ENCODE measurements at regions not wholly inside any gene's neighbourhood (a gene's known extent, or its start where the extent isn't known, plus 50 kb on each side); places are given as distances from the start of the nearest gene placed in this dataset.

DNA sequence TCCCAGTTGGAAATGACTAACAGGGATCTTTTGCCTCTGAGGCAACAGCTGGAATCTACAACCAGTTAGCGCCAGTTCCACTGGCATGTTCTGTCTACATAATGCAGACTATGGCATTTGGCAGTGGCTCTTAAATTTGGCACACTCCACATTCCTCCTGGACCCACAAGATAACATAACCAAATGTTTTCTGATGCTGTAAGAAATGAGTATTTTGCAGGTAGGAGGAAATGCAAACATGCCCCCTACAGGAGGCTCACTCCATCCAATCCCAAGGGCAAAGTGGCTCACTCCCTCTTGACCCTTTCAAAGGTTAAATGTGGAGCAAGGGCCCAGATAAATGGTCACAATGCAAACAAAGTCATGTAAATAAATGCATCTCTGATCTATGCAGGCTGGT is 129.2 kb upstream of the PROX1 start:
- 100% methylated on average over 1 of the region's 1 CpG for whole genome bisulfite sequencing, 2 donors (ENCODE audit: low coverage in 1 of 2)
- Histone ChIP-seq H3K4me3 (no peak overlapping the region), H3K27ac (no peak overlapping the region), H3K27me3 (no peaks in the 10 kb centered on the region), H3K36me3 (no peaks in the 10 kb centered on the region), H3K4me1 (no peaks in the 10 kb centered on the region), H3K9me3 (no peaks in the 10 kb centered on the region)
- DNase-seq = no peak
- intact Hi-C loops (cut with DNase I; ENCODE audit: low total_unique reads) (no loop called here), in situ Hi-C loops (cut with MboI; ENCODE audit: low pct_ligation_motif_present in 1 of 4, low pct_unique_long_range_greater_than_20kb in 1 of 4, low sequenced_read_pairs in 3 of 4) (no loop called here)
- TF ChIP-seq POLR2AphosphoS5 (IDR thresholded peaks at IDR 0.05) (no peak), EP300 (IDR thresholded peaks at IDR 0.05; ENCODE audit: low read depth) (no peak), POLR2A (IDR thresholded peaks at IDR 0.05) (no peak)
- TF ChIP-seq, protein P1, sequence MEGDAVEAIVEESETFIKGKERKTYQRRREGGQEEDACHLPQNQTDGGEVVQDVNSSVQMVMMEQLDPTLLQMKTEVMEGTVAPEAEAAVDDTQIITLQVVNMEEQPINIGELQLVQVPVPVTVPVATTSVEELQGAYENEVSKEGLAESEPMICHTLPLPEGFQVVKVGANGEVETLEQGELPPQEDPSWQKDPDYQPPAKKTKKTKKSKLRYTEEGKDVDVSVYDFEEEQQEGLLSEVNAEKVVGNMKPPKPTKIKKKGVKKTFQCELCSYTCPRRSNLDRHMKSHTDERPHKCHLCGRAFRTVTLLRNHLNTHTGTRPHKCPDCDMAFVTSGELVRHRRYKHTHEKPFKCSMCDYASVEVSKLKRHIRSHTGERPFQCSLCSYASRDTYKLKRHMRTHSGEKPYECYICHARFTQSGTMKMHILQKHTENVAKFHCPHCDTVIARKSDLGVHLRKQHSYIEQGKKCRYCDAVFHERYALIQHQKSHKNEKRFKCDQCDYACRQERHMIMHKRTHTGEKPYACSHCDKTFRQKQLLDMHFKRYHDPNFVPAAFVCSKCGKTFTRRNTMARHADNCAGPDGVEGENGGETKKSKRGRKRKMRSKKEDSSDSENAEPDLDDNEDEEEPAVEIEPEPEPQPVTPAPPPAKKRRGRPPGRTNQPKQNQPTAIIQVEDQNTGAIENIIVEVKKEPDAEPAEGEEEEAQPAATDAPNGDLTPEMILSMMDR (IDR thresholded peaks at IDR 0.05) = no peak

DNA sequence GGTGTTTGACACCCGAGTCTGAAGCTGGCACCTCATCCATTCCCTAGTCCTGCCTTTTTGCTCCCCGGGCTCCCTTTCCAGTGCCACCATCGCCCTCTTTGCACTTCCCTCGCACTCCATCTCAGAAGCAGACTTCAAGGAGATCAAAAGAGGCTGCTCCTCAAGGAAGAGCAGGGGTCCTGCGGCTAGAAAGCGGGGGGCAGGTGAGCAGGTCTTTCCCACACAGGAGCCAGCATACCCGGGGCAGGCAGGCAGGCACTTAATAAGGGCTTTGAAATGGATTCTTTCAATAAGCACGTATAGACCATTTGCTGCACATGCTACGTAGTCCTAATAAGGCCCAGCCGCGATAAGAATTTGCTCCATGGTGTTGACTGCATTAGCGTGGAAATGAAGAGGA is 125.9 kb upstream of the PROX1 start:
- WGBS, 2 donors (ENCODE audit: low coverage in 1 of 2) = 87 to 90% methylated on average over 5 to 12 of the region's 12 CpGs
- no peak for TF ChIP-seq POLR2AphosphoS5 (IDR thresholded peaks at IDR 0.05)
- no peak for TF ChIP-seq POLR2A (IDR thresholded peaks at IDR 0.05)
- TF ChIP-seq, protein P1 (IDR thresholded peaks at IDR 0.05) = no peak
- no peak for TF ChIP-seq EP300 (IDR thresholded peaks at IDR 0.05; ENCODE audit: low read depth)
- in situ Hi-C loops (cut with MboI; ENCODE audit: low pct_ligation_motif_present in 1 of 4, low pct_unique_long_range_greater_than_20kb in 1 of 4, low sequenced_read_pairs in 3 of 4) (no loop called here), intact Hi-C loops (cut with DNase I; ENCODE audit: low total_unique reads) (no loop called here)
- no peaks in the 10 kb centered on the region for H3K36me3 ChIP-seq
- no peak for DNase-seq
- H3K27me3 ChIP-seq = no peaks in the 10 kb centered on the region
- no peak overlapping the region for H3K27ac ChIP-seq
- H3K4me1 ChIP-seq = no peaks in the 10 kb centered on the region
- no peak overlapping the region for H3K4me3 ChIP-seq
- H3K9me3 ChIP-seq = no peaks in the 10 kb centered on the region

DNA sequence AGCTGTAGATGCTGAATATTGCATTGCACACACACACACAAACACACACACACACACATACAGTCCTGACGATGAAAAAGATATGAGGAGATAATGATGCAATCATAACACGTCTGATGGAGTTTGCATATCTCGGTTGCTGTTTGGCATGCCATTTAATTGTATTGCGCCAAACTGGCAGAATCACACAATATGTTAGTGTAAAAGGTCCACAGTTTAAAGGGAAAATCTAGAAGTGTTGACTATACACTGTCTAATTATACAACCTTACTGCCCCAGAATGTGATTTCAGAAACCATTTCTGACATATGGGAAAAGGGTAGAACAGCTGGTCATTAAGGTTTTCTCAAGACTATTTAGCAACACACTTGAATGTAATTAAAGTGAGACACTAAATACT is 123.7 kb upstream of the PROX1 start:
- Histone ChIP-seq H3K36me3 (no peaks in the 10 kb centered on the region), H3K9me3 (no peaks in the 10 kb centered on the region), H3K27me3 (no peaks in the 10 kb centered on the region), H3K4me1 (no peaks in the 10 kb centered on the region), H3K27ac (no peak overlapping the region), H3K4me3 (no peak overlapping the region)
- in situ Hi-C loops (cut with MboI; ENCODE audit: low pct_ligation_motif_present in 1 of 4, low pct_unique_long_range_greater_than_20kb in 1 of 4, low sequenced_read_pairs in 3 of 4) (no loop called here), intact Hi-C loops (cut with DNase I; ENCODE audit: low total_unique reads) (no loop called here)
- TF ChIP-seq EP300 (IDR thresholded peaks at IDR 0.05; ENCODE audit: low read depth) (no peak), POLR2A (IDR thresholded peaks at IDR 0.05) (no peak), POLR2AphosphoS5 (IDR thresholded peaks at IDR 0.05) (no peak)
- TF ChIP-seq, protein P1 (IDR thresholded peaks at IDR 0.05) = no peak
- DNase-seq = no peak
- WGBS, 2 donors (ENCODE audit: low coverage in 1 of 2) = 77% methylated on average over 4 of the region's 4 CpGs; no CpG with 5 or more reads in 1 of the 2 donors

DNA sequence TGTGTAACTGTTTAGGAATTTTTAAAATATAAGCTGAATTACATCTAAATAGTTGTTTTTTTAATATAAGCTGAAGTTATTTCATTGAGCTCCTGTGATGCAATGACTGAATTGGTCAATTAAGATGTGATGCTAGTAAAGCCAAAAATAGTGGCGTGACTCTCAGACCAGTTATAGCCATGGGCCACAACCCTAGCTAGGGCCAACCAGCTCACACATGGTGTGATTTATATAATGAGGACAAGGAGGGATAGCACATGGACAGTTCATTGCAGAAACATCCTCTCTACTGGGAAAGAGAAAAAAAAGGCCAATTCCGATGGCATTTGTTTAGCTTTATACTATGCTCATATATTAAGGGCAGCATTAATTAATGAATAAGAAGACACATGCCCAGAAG is 119.3 kb upstream of the PROX1 start:
- Histone ChIP-seq H3K27me3 (no peaks in the 10 kb centered on the region), H3K4me1 (no peaks in the 10 kb centered on the region), H3K27ac (no peak overlapping the region), H3K4me3 (no peak overlapping the region), H3K36me3 (no peaks in the 10 kb centered on the region), H3K9me3 (no peaks in the 10 kb centered on the region)
- WGBS, 2 donors (ENCODE audit: low coverage in 1 of 2) = 77 to 86% methylated on average over 1 to 2 of the region's 2 CpGs
- TF ChIP-seq POLR2AphosphoS5 (IDR thresholded peaks at IDR 0.05) (no peak), EP300 (IDR thresholded peaks at IDR 0.05; ENCODE audit: low read depth) (no peak), POLR2A (IDR thresholded peaks at IDR 0.05) (no peak)
- TF ChIP-seq, protein P1 (IDR thresholded peaks at IDR 0.05) = no peak
- in situ Hi-C loops (cut with MboI; ENCODE audit: low pct_ligation_motif_present in 1 of 4, low pct_unique_long_range_greater_than_20kb in 1 of 4, low sequenced_read_pairs in 3 of 4) (no loop called here), intact Hi-C loops (cut with DNase I; ENCODE audit: low total_unique reads) (no loop called here)
- DNase-seq = no peak
